C4-2B (cell line): ENCODE measurements at regions not wholly inside any gene's neighbourhood (a gene's known extent, or its start where the extent isn't known, plus 50 kb on each side); places are given as distances from the start of the nearest gene placed in this dataset.

Source experiments
- ZFX ChIP-seq: fragments of 450-650 bp; IDR thresholded peaks from 2 replicates; pipeline ENCODE4 v1.6.1; 2017
- TF ChIP-seq, protein P1 (sequence below): fragments of 450-650 bp; conservative IDR thresholded peaks from 2 replicates; pipeline ENCODE4 v1.5.1; 2017; ENCODE audit warnings: mild to moderate bottlenecking

DNA sequence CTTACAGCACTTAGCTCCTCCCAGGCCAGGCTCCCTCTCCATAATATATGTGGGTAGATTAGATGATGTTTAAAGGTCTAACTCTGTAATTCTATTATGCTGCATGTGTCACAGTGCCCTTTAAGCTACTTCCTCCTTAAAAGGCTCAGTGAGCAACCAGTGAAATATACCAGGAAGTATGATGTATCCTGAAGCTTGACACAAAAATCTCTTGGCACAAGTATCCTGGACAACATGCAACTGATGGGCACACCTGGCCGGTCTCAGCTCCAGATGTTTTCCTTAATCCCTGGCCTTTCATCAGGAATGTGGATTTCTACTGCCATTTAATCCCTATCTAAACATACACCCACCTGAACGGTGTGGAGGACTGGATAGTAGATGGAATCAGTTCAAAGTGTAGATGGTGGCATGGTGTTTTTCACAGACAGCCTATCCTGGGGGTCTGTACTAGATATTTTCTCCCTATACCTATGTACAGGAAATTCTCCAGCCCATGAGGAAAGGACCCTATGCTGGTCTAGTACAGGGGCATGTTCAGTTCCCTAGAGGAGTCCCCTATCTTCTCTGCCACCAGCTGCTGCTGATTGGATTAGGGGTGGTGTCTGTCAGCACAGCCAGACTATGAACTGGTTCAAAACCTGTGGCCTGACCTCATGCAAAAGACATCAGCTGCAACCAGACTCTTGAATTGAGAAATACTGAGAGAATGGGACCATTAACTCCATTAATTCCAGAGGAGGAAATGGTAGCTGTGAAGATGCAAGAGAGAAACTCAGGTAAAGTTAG is 59.4 kb upstream of the CITED2 start:
- TF ChIP-seq, protein P1, sequence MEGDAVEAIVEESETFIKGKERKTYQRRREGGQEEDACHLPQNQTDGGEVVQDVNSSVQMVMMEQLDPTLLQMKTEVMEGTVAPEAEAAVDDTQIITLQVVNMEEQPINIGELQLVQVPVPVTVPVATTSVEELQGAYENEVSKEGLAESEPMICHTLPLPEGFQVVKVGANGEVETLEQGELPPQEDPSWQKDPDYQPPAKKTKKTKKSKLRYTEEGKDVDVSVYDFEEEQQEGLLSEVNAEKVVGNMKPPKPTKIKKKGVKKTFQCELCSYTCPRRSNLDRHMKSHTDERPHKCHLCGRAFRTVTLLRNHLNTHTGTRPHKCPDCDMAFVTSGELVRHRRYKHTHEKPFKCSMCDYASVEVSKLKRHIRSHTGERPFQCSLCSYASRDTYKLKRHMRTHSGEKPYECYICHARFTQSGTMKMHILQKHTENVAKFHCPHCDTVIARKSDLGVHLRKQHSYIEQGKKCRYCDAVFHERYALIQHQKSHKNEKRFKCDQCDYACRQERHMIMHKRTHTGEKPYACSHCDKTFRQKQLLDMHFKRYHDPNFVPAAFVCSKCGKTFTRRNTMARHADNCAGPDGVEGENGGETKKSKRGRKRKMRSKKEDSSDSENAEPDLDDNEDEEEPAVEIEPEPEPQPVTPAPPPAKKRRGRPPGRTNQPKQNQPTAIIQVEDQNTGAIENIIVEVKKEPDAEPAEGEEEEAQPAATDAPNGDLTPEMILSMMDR: no peak
- no peak for TF ChIP-seq ZFX
